H1 (cell line): ENCODE measurements at regions not wholly inside any gene's neighbourhood (a gene's known extent, or its start where the extent isn't known, plus 50 kb on each side); places are given as distances from the start of the nearest gene placed in this dataset.

ENCODE experiments used
- CTCF ChIA-PET: fragments of 300-600 bp; sonication (Branson Sonifier 250); formaldehyde crosslinking; loops from one replicate; lab custom pipeline; 2021; ENCODE audit not compliant: partially characterized antibody; lab: Charles Lee
- POLR2A ChIA-PET: fragments of 300-600 bp; sonication (Branson Sonifier 250); formaldehyde crosslinking; loops from one replicate; lab custom pipeline; 2021; ENCODE audit warnings: inconsistent platforms; ENCODE audit not compliant: partially characterized antibody; lab: Charles Lee
- DNase-seq, 2 experiments: peaks; one replicate each; pipeline versions ENCODE4 v3.0.0 to v3.0.0-alpha.2; 2010 to 2022; ENCODE audit warnings: low spot score in 2 of 2, low read depth in 1 of 2, mixed read lengths in 1 of 2
- FAIRE-seq: peaks from 2 replicates; lab custom pipeline; 2011; peaks lifted over from hg19 to GRCh38; lab: Jason Lieb, UNC
- H2AFZ ChIP-seq: 2 replicates; pipeline ENCODE4 v1.8.1; 2012; ENCODE audit warnings: low read length, inconsistent platforms
- H2AK5ac ChIP-seq: 2 replicates; pipeline ENCODE4 v1.6.1; 2013; ENCODE audit warnings: low read depth, low read length
- H2BK120ac ChIP-seq: replicated peaks from 2 replicates; pipeline ENCODE3; 2013; ENCODE audit warnings: low read depth, low read length, inconsistent platforms
- H2BK12ac ChIP-seq: 2 replicates; pipeline ENCODE4 v1.6.1; 2013; ENCODE audit warnings: low read depth, low read length
- H2BK15ac ChIP-seq: 2 replicates; pipeline ENCODE4 v1.6.1; 2013; ENCODE audit warnings: low read length
- H2BK20ac ChIP-seq: 2 replicates; pipeline ENCODE4 v1.6.1; 2013; ENCODE audit warnings: low read length
- H2BK5ac ChIP-seq: 2 replicates; pipeline ENCODE4 v1.6.1; 2013; ENCODE audit warnings: low read depth, low read length
- H3K14ac ChIP-seq: 2 replicates; pipeline ENCODE4 v1.6.1; 2013; ENCODE audit warnings: inconsistent platforms; ENCODE audit not compliant: insufficient read length
- H3K18ac ChIP-seq: 2 replicates; pipeline ENCODE4 v1.6.1; 2013; ENCODE audit warnings: low read length; ENCODE audit errors: extremely low read depth
- H3K23ac ChIP-seq: 2 replicates; pipeline ENCODE4 v1.6.1; 2013; ENCODE audit warnings: inconsistent platforms; ENCODE audit not compliant: insufficient read length
- H3K23me2 ChIP-seq: 2 replicates; pipeline ENCODE4 v1.6.1; 2013; ENCODE audit warnings: low read depth, low read length
- H3K27ac ChIP-seq: 2 replicates; pipeline ENCODE4 v1.6.1; 2011; ENCODE audit warnings: low read depth, low read length, inconsistent platforms
- H3K27me3 ChIP-seq, 4 experiments: replicated peaks in 1 of 4; 1 replicate in 1 of 4; 2 replicates in 3 of 4; pipeline versions ENCODE4 v1.6.1 to v1.8.1; 2011 to 2013; ENCODE audit warnings: low read length in 3 of 4, mild to moderate bottlenecking in 3 of 4, inconsistent platforms in 2 of 4, mixed read lengths in 2 of 4, moderate library complexity in 1 of 4; ENCODE audit not compliant: control insufficient read depth in 3 of 4, insufficient read depth in 3 of 4; ENCODE audit errors: extremely low read depth in 1 of 4
- H3K36me3 ChIP-seq, 4 experiments: 2 replicates each; pipeline versions ENCODE4 v1.6.1 to v1.8.1; 2011 to 2013; ENCODE audit warnings: mild to moderate bottlenecking in 4 of 4, low read length in 3 of 4, moderate library complexity in 2 of 4, control low read depth in 1 of 4, inconsistent platforms in 1 of 4; ENCODE audit not compliant: insufficient read depth in 4 of 4, control insufficient read depth in 2 of 4
- H3K4ac ChIP-seq: replicated peaks from 2 replicates; pipeline ENCODE3; 2013; ENCODE audit warnings: low read length, low read depth, mixed read lengths, inconsistent platforms; ENCODE audit not compliant: insufficient read length
- H3K4me1 ChIP-seq, 4 experiments: replicated peaks in 1 of 4; 1 replicate in 1 of 4; 2 replicates in 3 of 4; pipeline versions ENCODE4 v1.6.1 to v1.8.1; 2011 to 2013; ENCODE audit warnings: low read length in 3 of 4, inconsistent platforms in 2 of 4, mixed read lengths in 1 of 4; ENCODE audit not compliant: insufficient read depth in 4 of 4, control insufficient read depth in 3 of 4
- H3K4me2 ChIP-seq, 2 experiments: 2 replicates each; pipeline versions ENCODE4 v1.6.1 to v1.8.1; 2011 to 2013; ENCODE audit warnings: low read depth in 2 of 2, low read length in 2 of 2, control low read depth in 1 of 2, inconsistent platforms in 1 of 2, mild to moderate bottlenecking in 1 of 2; ENCODE audit not compliant: insufficient read depth in 1 of 2
- H3K4me3 ChIP-seq, 4 experiments: fragments of 200-600, 300-600 bp in 1 of 4; sonication (generic), shearing (Covaris generic), sonication (Bioruptor Twin) in 1 of 4; 2 replicates each; pipeline versions ENCODE4 v1.5.1 to v1.8.1; 2011 to 2016; ENCODE audit warnings: low read length in 4 of 4, low read depth in 3 of 4, control low read depth in 2 of 4, inconsistent platforms in 2 of 4, mild to moderate bottlenecking in 2 of 4, mixed read lengths in 1 of 4, moderate library complexity in 1 of 4; ENCODE audit not compliant: insufficient read depth in 2 of 4; ENCODE audit errors: extremely low read depth in 1 of 4
- H3K56ac ChIP-seq: replicated peaks from 2 replicates; pipeline ENCODE3; 2013; ENCODE audit warnings: low read depth, mild to moderate bottlenecking, mixed read lengths, low read length, inconsistent platforms; ENCODE audit not compliant: insufficient read length
- H3K79me1 ChIP-seq: 2 replicates; pipeline ENCODE4 v1.6.1; 2013; ENCODE audit warnings: low read depth, low read length, control low read depth
- H3K79me2 ChIP-seq, 2 experiments: 2 replicates each; pipeline versions ENCODE4 v1.6.1 to v1.8.1; 2012 to 2013; ENCODE audit warnings: low read length in 2 of 2, mild to moderate bottlenecking in 2 of 2, inconsistent platforms in 1 of 2; ENCODE audit not compliant: insufficient read depth in 2 of 2, control insufficient read depth in 1 of 2
- H3K9ac ChIP-seq, 4 experiments: replicated peaks in 1 of 4; 1 replicate in 1 of 4; 2 replicates in 3 of 4; pipeline versions ENCODE4 v1.6.1 to v1.8.1; 2011 to 2013; ENCODE audit warnings: low read depth in 3 of 4, low read length in 3 of 4, control low read depth in 2 of 4, mild to moderate bottlenecking in 2 of 4, moderate library complexity in 2 of 4, inconsistent platforms in 1 of 4; ENCODE audit errors: extremely low read depth in 1 of 4
- H3K9me3 ChIP-seq, 2 experiments: 2 replicates each; pipeline versions ENCODE4 v1.6.1 to v1.8.1; 2012 to 2013; ENCODE audit warnings: mild to moderate bottlenecking in 2 of 2, moderate library complexity in 2 of 2, control low read depth in 1 of 2, inconsistent platforms in 1 of 2, low read depth in 1 of 2, low read length in 1 of 2, mixed read lengths in 1 of 2; ENCODE audit not compliant: insufficient read depth in 2 of 2
- H4K20me1 ChIP-seq, 2 experiments: replicated peaks in 1 of 2; 2 replicates each; pipeline versions ENCODE3 to v1.8.1; 2011 to 2013; ENCODE audit warnings: inconsistent platforms in 2 of 2, low read length in 2 of 2, mild to moderate bottlenecking in 1 of 2; ENCODE audit not compliant: insufficient read depth in 2 of 2, control insufficient read depth in 1 of 2
- H4K5ac ChIP-seq: 2 replicates; pipeline ENCODE4 v1.6.1; 2013; ENCODE audit warnings: low read length, low read depth, mixed read lengths, inconsistent platforms; ENCODE audit not compliant: insufficient read length
- H4K8ac ChIP-seq: 2 replicates; pipeline ENCODE4 v1.8.0; 2013; ENCODE audit warnings: mild to moderate bottlenecking, moderate library complexity, low read length, inconsistent platforms; ENCODE audit not compliant: insufficient read depth; ENCODE audit errors: extremely low read depth
- H4K91ac ChIP-seq: replicated peaks from 2 replicates; pipeline ENCODE3; 2013; ENCODE audit warnings: low read length, mixed read lengths, inconsistent platforms; ENCODE audit not compliant: insufficient read length
- BACH1 ChIP-seq: IDR thresholded peaks from 2 replicates; pipeline ENCODE4 v1.6.1; 2012; ENCODE audit warnings: low read length, improper control_type of control experiment
- EGR1 ChIP-seq: IDR thresholded peaks from 2 replicates; pipeline ENCODE4 v1.6.1; 2011; ENCODE audit warnings: low read depth, low read length, borderline replicate concordance
- EP300 ChIP-seq, 2 experiments: IDR thresholded peaks; 1 replicate in 1 of 2; 2 replicates in 1 of 2; pipeline ENCODE4 v1.6.1; 2011 to 2012; ENCODE audit warnings: low read depth in 2 of 2, low read length in 2 of 2, mild to moderate bottlenecking in 2 of 2, borderline replicate concordance in 1 of 2, inconsistent platforms in 1 of 2, moderate library complexity in 1 of 2
- GABPA ChIP-seq: IDR thresholded peaks from 2 replicates; pipeline ENCODE4 v1.6.1; 2011; ENCODE audit warnings: mild to moderate bottlenecking, low read length, moderate library complexity, borderline replicate concordance; ENCODE audit not compliant: insufficient read depth
- JUN ChIP-seq: IDR thresholded peaks from 2 replicates; pipeline ENCODE4 v1.6.1; 2011; ENCODE audit warnings: low read depth, mild to moderate bottlenecking, improper control_type of control experiment, low read length
- SIN3A ChIP-seq, 2 experiments: IDR thresholded peaks in 1 of 2; conservative IDR thresholded peaks in 1 of 2; 2 replicates each; pipeline ENCODE4 v1.6.1; 2011 to 2012; ENCODE audit warnings: low read length in 2 of 2, improper control_type of control experiment in 1 of 2, low read depth in 1 of 2, mild to moderate bottlenecking in 1 of 2
- SRF ChIP-seq: IDR thresholded peaks from 2 replicates; pipeline ENCODE4 v1.6.1; 2011; ENCODE audit warnings: mild to moderate bottlenecking, low read depth, low read length, moderate library complexity
- TCF12 ChIP-seq: IDR thresholded peaks from 2 replicates; pipeline ENCODE4 v1.6.1; 2011; ENCODE audit warnings: low read depth, mild to moderate bottlenecking, low read length
- WGBS, 2 experiments: shearing (Covaris generic) in 1 of 2; methylation state at CpG; one replicate each; pipeline versions ENCODE4 v1.1.6 to v1.1.7; 2013 to 2015; ENCODE audit warnings: low lambda C conversion rate in 2 of 2, mixed read lengths in 2 of 2, inconsistent platforms in 1 of 2, low coverage in 1 of 2, missing lambda C conversion rate in 1 of 2; ENCODE audit not compliant: insufficient replicate concordance in 2 of 2, insufficient coverage in 1 of 2, insufficient read length in 1 of 2; ENCODE audit errors: extremely low coverage in 1 of 2, missing lambda C conversion rate in 1 of 2; 5-methylcytosine and 5-hydroxymethylcytosine counted together
- TF ChIP-seq, protein P1 (sequence below): IDR thresholded peaks from 2 replicates; pipeline ENCODE4 v1.6.1; 2011; ENCODE audit warnings: low read depth, mild to moderate bottlenecking, low read length; ENCODE audit not compliant: insufficient read depth
- TF ChIP-seq, protein P2 (sequence below): IDR thresholded peaks from 2 replicates; pipeline ENCODE4 v1.6.1; 2011; ENCODE audit warnings: low read length, improper control_type of control experiment

DNA sequence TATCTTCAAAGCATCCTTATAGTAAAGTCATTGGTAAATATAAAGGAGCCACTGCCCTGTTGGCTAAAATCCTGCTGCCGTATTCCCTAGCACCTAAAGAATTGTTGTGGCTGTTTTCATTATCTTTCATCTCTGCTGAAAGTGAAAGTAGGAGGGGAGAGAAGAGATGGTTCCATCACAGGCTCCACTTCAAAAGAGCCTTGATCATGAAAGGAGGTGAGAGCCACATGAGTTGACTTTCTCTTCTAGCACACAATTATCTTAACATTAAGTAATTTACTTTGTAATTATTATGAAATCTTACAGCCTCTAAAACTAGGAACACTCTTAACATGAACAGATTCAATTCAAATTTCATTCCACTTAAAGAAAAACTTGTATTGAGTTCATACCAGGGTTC, 1050.9 kb upstream of the LRRTM1 start:
- 94% methylated on average over 1 of the region's 1 CpG; no CpG with 5 or more reads in 1 of the 2 experiments for WGBS, 2 experiments
- POLR2A ChIA-PET: no interaction called here
- Histone ChIP-seq H4K8ac (no peak overlapping the region), H3K14ac (no peak overlapping the region), H2BK12ac (no peak overlapping the region), H3K79me2 (no peaks in the 10 kb centered on the region), H2AK5ac (no peak overlapping the region), H3K36me3 (no peaks in the 10 kb centered on the region), H3K4ac (no peak overlapping the region), H3K9ac (no peak overlapping the region), H4K91ac (no peak overlapping the region), H3K4me3 (no peak overlapping the region), H3K4me2 (no peak overlapping the region), H2BK5ac (no peak overlapping the region), H4K20me1 (no peaks in the 10 kb centered on the region), H3K27me3 (no peaks in the 10 kb centered on the region), H2BK120ac (no peak overlapping the region), H3K9me3 (0 out of 4 replicates have a peak, but pooled peaks cover 0 to 2% of the 10 kb centered on the region in 2 experiments), H3K23ac (no peak overlapping the region), H3K23me2 (no peaks in the 10 kb centered on the region), H4K5ac (no peak overlapping the region), H3K27ac (no peak overlapping the region), H3K4me1 (no peaks in the 10 kb centered on the region), H3K56ac (no peak overlapping the region), H2BK20ac (no peak overlapping the region), H3K18ac (no peak overlapping the region), H3K79me1 (no peaks in the 10 kb centered on the region), H2BK15ac (no peak overlapping the region), H2AFZ (no peak overlapping the region)
- CTCF ChIA-PET: no interaction called here
- FAIRE-seq (no peak), DNase-seq (no peak)
- TF ChIP-seq EGR1: no peak
- TF ChIP-seq EP300 (IDR thresholded peaks at IDR 0.05; ENCODE audit: borderline replicate concordance in 1 of 2, low read depth in 2 of 2, low read length in 2 of 2): no peak
- TF ChIP-seq, protein P1, sequence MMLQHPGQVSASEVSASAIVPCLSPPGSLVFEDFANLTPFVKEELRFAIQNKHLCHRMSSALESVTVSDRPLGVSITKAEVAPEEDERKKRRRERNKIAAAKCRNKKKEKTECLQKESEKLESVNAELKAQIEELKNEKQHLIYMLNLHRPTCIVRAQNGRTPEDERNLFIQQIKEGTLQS: no peak
- no peak for TF ChIP-seq SRF
- TF ChIP-seq JUN: no peak
- no peak for TF ChIP-seq TCF12
- TF ChIP-seq, protein P2, sequence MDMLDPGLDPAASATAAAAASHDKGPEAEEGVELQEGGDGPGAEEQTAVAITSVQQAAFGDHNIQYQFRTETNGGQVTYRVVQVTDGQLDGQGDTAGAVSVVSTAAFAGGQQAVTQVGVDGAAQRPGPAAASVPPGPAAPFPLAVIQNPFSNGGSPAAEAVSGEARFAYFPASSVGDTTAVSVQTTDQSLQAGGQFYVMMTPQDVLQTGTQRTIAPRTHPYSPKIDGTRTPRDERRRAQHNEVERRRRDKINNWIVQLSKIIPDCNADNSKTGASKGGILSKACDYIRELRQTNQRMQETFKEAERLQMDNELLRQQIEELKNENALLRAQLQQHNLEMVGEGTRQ: no peak
- no peak for TF ChIP-seq GABPA
- no peak for TF ChIP-seq BACH1
- TF ChIP-seq SIN3A (conservative IDR thresholded peaks at IDR 0.05 in 1 of 2, IDR thresholded peaks at IDR 0.05 in 1 of 2; ENCODE audit: low read depth in 1 of 2, low read length in 2 of 2): no peak
